IPS DF 4.7 (cell line): ENCODE measurements at regions not wholly inside any gene's neighbourhood (a gene's known extent, or its start where the extent isn't known, plus 50 kb on each side); places are given as distances from the start of the nearest gene placed in this dataset.

Experiments
- DNase-seq: peaks from one replicate; pipeline ENCODE4 v3.0.0-alpha.2; 2013; ENCODE audit warnings: low spot score; ENCODE audit errors: extremely low read depth

- DNase-seq = no peak
Measured at GRCh38 chr4:124555959-124556358, 156.6 kb downstream of the ANKRD50 start.

GRCh38 chr4:124564121-124564520, 148.4 kb downstream of the ANKRD50 start:
- DNase-seq = no peak

GRCh38 chr4:124565371-124565770, 147.2 kb downstream of the ANKRD50 start:
- DNase-seq = no peak

GRCh38 chr4:124566030-124566429, 146.5 kb downstream of the ANKRD50 start:
- DNase-seq = no peak

GRCh38 chr4:124573056-124573455, 139.5 kb downstream of the ANKRD50 start:
- DNase-seq = no peak

GRCh38 chr4:124579896-124580295, 132.6 kb downstream of the ANKRD50 start:
- no peak for DNase-seq

- DNase-seq = no peak
Measured at GRCh38 chr4:124583797-124584196, 128.7 kb downstream of the ANKRD50 start.

- DNase-seq = no peak
Measured at GRCh38 chr4:124589786-124590185, 122.7 kb downstream of the ANKRD50 start.

GRCh38 chr4:124590480-124590879, 122.1 kb downstream of the ANKRD50 start:
- no peak for DNase-seq

GRCh38 chr4:124591637-124592036, 120.9 kb downstream of the ANKRD50 start:
- DNase-seq = no peak

GRCh38 chr4:124593494-124593893, 119.0 kb downstream of the ANKRD50 start:
- no peak for DNase-seq

GRCh38 chr4:124594945-124595344, 117.6 kb downstream of the ANKRD50 start:
- DNase-seq = no peak

- DNase-seq = no peak
Measured at GRCh38 chr4:124596816-124597215, 115.7 kb downstream of the ANKRD50 start.

- no peak for DNase-seq
Measured at GRCh38 chr4:124610211-124610610, 102.3 kb downstream of the ANKRD50 start.
